Keratinocyte (primary cell): ENCODE measurements at regions not wholly inside any gene's neighbourhood (a gene's known extent, or its start where the extent isn't known, plus 50 kb on each side); places are given as distances from the start of the nearest gene placed in this dataset.

Experiments
- DNase-seq: peaks from one replicate; pipeline ENCODE4 v3.0.0-alpha.2; 2011; ENCODE audit warnings: low read depth, missing footprints, low spot score
- FAIRE-seq: peaks from 2 replicates; lab custom pipeline; 2011; peaks lifted over from hg19 to GRCh38; lab: Jason Lieb, UNC
- H2AFZ ChIP-seq: 2 replicates; pipeline ENCODE4 v1.6.0; 2012; ENCODE audit warnings: low read length, control low read depth, inconsistent platforms; ENCODE audit not compliant: control insufficient read depth
- H3K27ac ChIP-seq: 2 replicates; pipeline ENCODE4 v1.5.1; 2011; ENCODE audit warnings: low read length; ENCODE audit not compliant: control insufficient read depth, insufficient read depth
- H3K27me3 ChIP-seq: 3 replicates; pipeline ENCODE4 v1.6.0; 2011; ENCODE audit warnings: low read length; ENCODE audit not compliant: control insufficient read depth, insufficient read depth; ENCODE audit errors: extremely low read depth
- H3K36me3 ChIP-seq, 2 experiments: 2 replicates in 1 of 2; 3 replicates in 1 of 2; pipeline ENCODE4 v1.5.1; 2011; ENCODE audit warnings: low read length in 2 of 2, mild to moderate bottlenecking in 1 of 2; ENCODE audit not compliant: control insufficient read depth in 2 of 2, insufficient read depth in 2 of 2; ENCODE audit errors: extremely low read depth in 1 of 2
- H3K4me1 ChIP-seq: 3 replicates; pipeline ENCODE4 v1.5.1; 2011; ENCODE audit warnings: low read length; ENCODE audit not compliant: control insufficient read depth, insufficient read depth; ENCODE audit errors: extremely low read depth
- H3K4me2 ChIP-seq: 3 replicates; pipeline ENCODE4 v1.6.0; 2011; ENCODE audit warnings: low read depth, low read length; ENCODE audit not compliant: control insufficient read depth, insufficient read depth; ENCODE audit errors: extremely low read depth
- H3K4me3 ChIP-seq, 3 experiments: fragments of 200-600 bp in 1 of 3; sonication (generic) in 1 of 3; 2 replicates in 2 of 3; 3 replicates in 1 of 3; pipeline ENCODE4 v1.5.1; 2011 to 2016; ENCODE audit warnings: low read length in 3 of 3, mild to moderate bottlenecking in 3 of 3, control low read depth in 2 of 3, inconsistent platforms in 1 of 3, low read depth in 1 of 3, mixed read lengths in 1 of 3, mixed run types in 1 of 3, moderate library complexity in 1 of 3; ENCODE audit not compliant: control insufficient read depth in 2 of 3, insufficient read depth in 2 of 3; ENCODE audit errors: extremely low read depth in 1 of 3
- H3K79me2 ChIP-seq: 2 replicates; pipeline ENCODE4 v1.6.0; 2012; ENCODE audit warnings: low read length; ENCODE audit not compliant: control insufficient read depth, insufficient read depth
- H3K9ac ChIP-seq: 3 replicates; pipeline ENCODE4 v1.6.0; 2011; ENCODE audit warnings: low read length; ENCODE audit not compliant: control insufficient read depth, insufficient read depth; ENCODE audit errors: extremely low read depth
- H3K9me1 ChIP-seq: 3 replicates; pipeline ENCODE4 v1.6.0; 2011; ENCODE audit warnings: low read length; ENCODE audit not compliant: control insufficient read depth, insufficient read depth; ENCODE audit errors: extremely low read depth
- H3K9me3 ChIP-seq: 2 replicates; pipeline ENCODE4 v1.5.1; 2012; ENCODE audit warnings: low read depth, low read length; ENCODE audit not compliant: control insufficient read depth
- H4K20me1 ChIP-seq: 3 replicates; pipeline ENCODE4 v1.6.0; 2011; ENCODE audit warnings: low read length; ENCODE audit not compliant: control insufficient read depth, insufficient read depth; ENCODE audit errors: extremely low read depth
- EZH2 ChIP-seq: IDR thresholded peaks from one replicate; pipeline ENCODE4 v1.6.1; 2012; ENCODE audit warnings: inconsistent platforms, mild to moderate bottlenecking, low read length, moderate library complexity
- dilution Hi-C: fragments of 300-500 bp; cut with MboI; formaldehyde crosslinking; loops from one replicate; pipeline ENCODE4 v1.7.0; 2020; ENCODE audit warnings: low sequenced_read_pairs; ENCODE audit not compliant: extremely low pct_ligation_motif_present
- TF ChIP-seq, protein P1 (sequence below), 3 experiments: IDR thresholded peaks in 1 of 3; conservative IDR thresholded peaks in 1 of 3; optimal IDR thresholded peaks in 1 of 3; 2 replicates in 2 of 3; 3 replicates in 1 of 3; pipeline versions ENCODE3 to v1.5.1; 2011; ENCODE audit warnings: low read length in 3 of 3, mild to moderate bottlenecking in 3 of 3, moderate library complexity in 2 of 3, control low read depth in 1 of 3, inconsistent platforms in 1 of 3; ENCODE audit not compliant: insufficient read depth in 2 of 3; ENCODE audit errors: extremely low read depth in 1 of 3

GRCh38 chr5:86542532-86542931, 75.2 kb upstream of the COX7C start:
- Histone ChIP-seq H3K4me2 (no peak overlapping the region), H3K9me3 (no peaks in the 10 kb centered on the region), H3K27me3 (no peaks in the 10 kb centered on the region), H3K27ac (no peak overlapping the region), H3K79me2 (no peaks in the 10 kb centered on the region), H3K4me1 (no peaks in the 10 kb centered on the region), H3K9me1 (no peaks in the 10 kb centered on the region), H2AFZ (no peak overlapping the region), H3K9ac (no peak overlapping the region), H3K4me3 (no peak overlapping the region), H4K20me1 (no peaks in the 10 kb centered on the region), H3K36me3 (no peaks in the 10 kb centered on the region)
- no peak for TF ChIP-seq EZH2
- TF ChIP-seq, protein P1, sequence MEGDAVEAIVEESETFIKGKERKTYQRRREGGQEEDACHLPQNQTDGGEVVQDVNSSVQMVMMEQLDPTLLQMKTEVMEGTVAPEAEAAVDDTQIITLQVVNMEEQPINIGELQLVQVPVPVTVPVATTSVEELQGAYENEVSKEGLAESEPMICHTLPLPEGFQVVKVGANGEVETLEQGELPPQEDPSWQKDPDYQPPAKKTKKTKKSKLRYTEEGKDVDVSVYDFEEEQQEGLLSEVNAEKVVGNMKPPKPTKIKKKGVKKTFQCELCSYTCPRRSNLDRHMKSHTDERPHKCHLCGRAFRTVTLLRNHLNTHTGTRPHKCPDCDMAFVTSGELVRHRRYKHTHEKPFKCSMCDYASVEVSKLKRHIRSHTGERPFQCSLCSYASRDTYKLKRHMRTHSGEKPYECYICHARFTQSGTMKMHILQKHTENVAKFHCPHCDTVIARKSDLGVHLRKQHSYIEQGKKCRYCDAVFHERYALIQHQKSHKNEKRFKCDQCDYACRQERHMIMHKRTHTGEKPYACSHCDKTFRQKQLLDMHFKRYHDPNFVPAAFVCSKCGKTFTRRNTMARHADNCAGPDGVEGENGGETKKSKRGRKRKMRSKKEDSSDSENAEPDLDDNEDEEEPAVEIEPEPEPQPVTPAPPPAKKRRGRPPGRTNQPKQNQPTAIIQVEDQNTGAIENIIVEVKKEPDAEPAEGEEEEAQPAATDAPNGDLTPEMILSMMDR (optimal IDR thresholded peaks at IDR 0.05 in 1 of 3, IDR thresholded peaks at IDR 0.05 in 1 of 3, conservative IDR thresholded peaks at IDR 0.05 in 1 of 3; ENCODE audit: extremely low read depth in 1 of 3, insufficient read depth in 2 of 3, low read length in 3 of 3) = no peak
- FAIRE-seq (no peak), DNase-seq (no peak)
- dilution Hi-C loops = no loop called here

- Histone ChIP-seq H2AFZ (no peak overlapping the region), H3K27ac (no peak overlapping the region), H3K27me3 (no peaks in the 10 kb centered on the region), H3K36me3 (no peaks in the 10 kb centered on the region), H4K20me1 (no peaks in the 10 kb centered on the region), H3K79me2 (no peaks in the 10 kb centered on the region), H3K4me1 (no peaks in the 10 kb centered on the region), H3K9me1 (no peaks in the 10 kb centered on the region), H3K4me2 (no peak overlapping the region), H3K9ac (no peak overlapping the region), H3K4me3 (no peak overlapping the region), H3K9me3 (no peaks in the 10 kb centered on the region)
- dilution Hi-C loops = no loop called here
- DNase-seq (no peak), FAIRE-seq (no peak)
- no peak for TF ChIP-seq EZH2
- TF ChIP-seq, protein P1 (optimal IDR thresholded peaks at IDR 0.05 in 1 of 3, IDR thresholded peaks at IDR 0.05 in 1 of 3, conservative IDR thresholded peaks at IDR 0.05 in 1 of 3; ENCODE audit: extremely low read depth in 1 of 3, insufficient read depth in 2 of 3, low read length in 3 of 3) = no peak
Measured at GRCh38 chr5:86546044-86546443, 71.7 kb upstream of the COX7C start.
